Vagina (tissue), 2 donors: ENCODE measurements at regions not wholly inside any gene's neighbourhood (a gene's known extent, or its start where the extent isn't known, plus 50 kb on each side); places are given as distances from the start of the nearest gene placed in this dataset.
"Not testable (repeated sequence)": the region's sequence is repeated elsewhere in the genome, so short reads cannot be mapped to it uniquely, and the experiment has no call there.

Source experiments
- POLR2A ChIP-seq, 2 donors: fragments of 450-650 bp; IDR thresholded peaks; one replicate each; pipeline ENCODE4 v1.6.1; 2017; ENCODE audit warnings: antibody characterized with exemption in 2 of 2, mild to moderate bottlenecking in 2 of 2, moderate library complexity in 2 of 2
- POLR2AphosphoS5 ChIP-seq, 2 donors: sonication (generic); formaldehyde crosslinking; IDR thresholded peaks; one replicate each; pipeline ENCODE4 v1.9.0; 2017; ENCODE audit warnings: antibody characterized with exemption in 2 of 2, mild to moderate bottlenecking in 2 of 2, low read depth in 1 of 2; ENCODE audit not compliant: insufficient read depth in 1 of 2
- TF ChIP-seq, protein P1 (sequence below), 3 experiments: fragments of 450-650 bp in 2 of 3; fragments of 200-600 bp in 1 of 3; sonication (generic) in 1 of 3; IDR thresholded peaks; one replicate each; pipeline ENCODE4 v1.5.1; 2017 to 2019; ENCODE audit warnings: antibody characterized with exemption in 3 of 3, mild to moderate bottlenecking in 2 of 3, moderate library complexity in 2 of 3

DNA sequence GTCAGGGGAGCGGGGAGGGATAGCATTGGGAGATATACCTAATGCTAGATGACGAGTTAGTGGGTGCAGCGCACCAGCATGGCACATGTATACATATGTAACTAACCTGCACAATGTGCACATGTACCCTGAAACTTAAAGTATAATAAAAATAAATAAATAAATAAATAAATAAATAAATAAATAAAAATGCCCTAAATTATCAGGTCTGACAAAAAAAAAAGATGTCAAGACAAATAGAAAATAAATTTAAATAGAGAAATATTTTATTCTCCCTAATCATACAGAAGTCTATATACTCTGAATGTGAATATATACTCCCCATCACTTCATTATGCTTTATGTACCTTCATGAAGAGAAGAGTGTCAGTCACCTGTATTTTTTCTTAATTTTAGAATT, 420.0 kb upstream of the PTCHD4 start:
- TF ChIP-seq, protein P1, sequence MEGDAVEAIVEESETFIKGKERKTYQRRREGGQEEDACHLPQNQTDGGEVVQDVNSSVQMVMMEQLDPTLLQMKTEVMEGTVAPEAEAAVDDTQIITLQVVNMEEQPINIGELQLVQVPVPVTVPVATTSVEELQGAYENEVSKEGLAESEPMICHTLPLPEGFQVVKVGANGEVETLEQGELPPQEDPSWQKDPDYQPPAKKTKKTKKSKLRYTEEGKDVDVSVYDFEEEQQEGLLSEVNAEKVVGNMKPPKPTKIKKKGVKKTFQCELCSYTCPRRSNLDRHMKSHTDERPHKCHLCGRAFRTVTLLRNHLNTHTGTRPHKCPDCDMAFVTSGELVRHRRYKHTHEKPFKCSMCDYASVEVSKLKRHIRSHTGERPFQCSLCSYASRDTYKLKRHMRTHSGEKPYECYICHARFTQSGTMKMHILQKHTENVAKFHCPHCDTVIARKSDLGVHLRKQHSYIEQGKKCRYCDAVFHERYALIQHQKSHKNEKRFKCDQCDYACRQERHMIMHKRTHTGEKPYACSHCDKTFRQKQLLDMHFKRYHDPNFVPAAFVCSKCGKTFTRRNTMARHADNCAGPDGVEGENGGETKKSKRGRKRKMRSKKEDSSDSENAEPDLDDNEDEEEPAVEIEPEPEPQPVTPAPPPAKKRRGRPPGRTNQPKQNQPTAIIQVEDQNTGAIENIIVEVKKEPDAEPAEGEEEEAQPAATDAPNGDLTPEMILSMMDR (IDR thresholded peaks at IDR 0.05): not testable (repeated sequence)
- TF ChIP-seq POLR2A (IDR thresholded peaks at IDR 0.05); POLR2AphosphoS5 (IDR thresholded peaks at IDR 0.05; ENCODE audit: insufficient read depth in 1 of 2, low read depth in 1 of 2): not testable (repeated sequence)
